PC-3 (cell line): ENCODE measurements at regions not wholly inside any gene's neighbourhood (a gene's known extent, or its start where the extent isn't known, plus 50 kb on each side); places are given as distances from the start of the nearest gene placed in this dataset.

Experiments
- ATAC-seq: fragments of 200-7000 bp; cut with Tn5 transposase; 2 replicates; pipeline ENCODE4 v1.9.1; 2020; ENCODE audit warnings: mild to moderate bottlenecking, moderate library complexity
- BruUV-seq: library from RNA; stranded (reverse); fragments of 400-500 nt; replicated peaks from 2 replicates; lab custom pipeline; 2021; lab: Mats Ljungman, UMichigan
- CTCF ChIA-PET: fragments of 300-600 bp; sonication (Branson Sonifier 250); formaldehyde crosslinking; loops from one replicate; lab custom pipeline; 2022; ENCODE audit warnings: antibody characterized with exemption; lab: Charles Lee
- POLR2A ChIA-PET: fragments of 300-600 bp; sonication (Branson Sonifier 250); formaldehyde crosslinking; loops from one replicate; lab custom pipeline; 2022; ENCODE audit warnings: antibody characterized with exemption; ENCODE audit not compliant: unreplicated experiment; lab: Charles Lee
- DNase-seq: peaks from one replicate; pipeline ENCODE4 v3.0.0-alpha.2; 2015
- H2AFZ ChIP-seq: fragments of 300-600 bp; sonication (generic); 2 replicates; pipeline ENCODE4 v1.6.0; 2016; ENCODE audit warnings: antibody characterized with exemption, low read length
- H3F3A ChIP-seq: fragments of 300-600 bp; sonication (generic); one replicate; pipeline ENCODE4 v1.6.0; 2017; ENCODE audit warnings: antibody characterized with exemption, low read length, control low read depth, mild to moderate bottlenecking; ENCODE audit not compliant: unreplicated experiment
- H3K27ac ChIP-seq: fragments of 300-600 bp; sonication (generic); 2 replicates; pipeline ENCODE4 v1.5.1; 2016; ENCODE audit warnings: mild to moderate bottlenecking, low read length
- H3K27me3 ChIP-seq: fragments of 300-600 bp; sonication (generic); 2 replicates; pipeline ENCODE4 v1.6.1; 2016; ENCODE audit warnings: low read length, mixed read lengths
- H3K36me3 ChIP-seq: fragments of 300-600 bp; sonication (generic); 2 replicates; pipeline ENCODE4 v1.6.1; 2016; ENCODE audit warnings: low read depth, mixed run types, low read length, mixed read lengths
- H3K4me1 ChIP-seq: fragments of 300-600 bp; sonication (generic); 2 replicates; pipeline ENCODE4 v1.5.1; 2016; ENCODE audit warnings: low read length; ENCODE audit not compliant: insufficient read depth
- H3K4me2 ChIP-seq: fragments of 300-600 bp; sonication (generic); 2 replicates; pipeline ENCODE4 v1.6.0; 2016; ENCODE audit warnings: low read length
- H3K4me3 ChIP-seq: fragments of 300-600 bp; sonication (generic); 2 replicates; pipeline ENCODE4 v1.5.1; 2016; ENCODE audit warnings: mild to moderate bottlenecking, low read length, mixed read lengths
- H3K79me2 ChIP-seq: fragments of 300-600 bp; sonication (generic); 2 replicates; pipeline ENCODE4 v1.6.1; 2017; ENCODE audit warnings: low read length, mixed read lengths
- H3K9ac ChIP-seq: fragments of 300-600 bp; sonication (generic); 2 replicates; pipeline ENCODE4 v1.6.0; 2016; ENCODE audit warnings: mild to moderate bottlenecking, low read length
- H3K9me2 ChIP-seq: fragments of 300-600 bp; sonication (generic); replicated peaks from 2 replicates; pipeline ENCODE4 v1.6.1; 2016; ENCODE audit warnings: mixed run types, low read length, mixed read lengths
- H3K9me3 ChIP-seq: fragments of 300-600 bp; sonication (generic); 2 replicates; pipeline ENCODE4 v1.6.1; 2016; ENCODE audit warnings: low read length, mixed read lengths
- H4K20me1 ChIP-seq: fragments of 300-600 bp; sonication (generic); 2 replicates; pipeline ENCODE4 v1.6.1; 2016; ENCODE audit warnings: low read length, mixed read lengths
- CTCF ChIP-seq: fragments of 300-600 bp; sonication (generic); conservative IDR thresholded peaks from 2 replicates; pipeline ENCODE4 v1.5.1; 2017; ENCODE audit warnings: antibody characterized with exemption, low read depth, mild to moderate bottlenecking, low read length
- EZH2 ChIP-seq: fragments of 300-600 bp; sonication (generic); IDR thresholded peaks from one replicate; pipeline ENCODE4 v1.6.1; 2017; ENCODE audit warnings: antibody characterized with exemption, mild to moderate bottlenecking, low read length; ENCODE audit not compliant: unreplicated experiment
- EZH2phosphoT487 ChIP-seq: fragments of 300-600 bp; sonication (generic); IDR thresholded peaks from 2 replicates; pipeline ENCODE4 v1.6.1; 2018; ENCODE audit warnings: mild to moderate bottlenecking, antibody characterized with exemption, low read length, borderline replicate concordance
- intact Hi-C: fragments of 100-400 bp; cut with micrococcal nuclease; formaldehyde crosslinking; loops from 2 replicates; pipeline ENCODE4 v1.9.0; 2023

- intact Hi-C loops = no loop called here
- ChIA-PET POLR2A (no interaction called here), CTCF (no interaction called here)
- Histone ChIP-seq H4K20me1 (no peaks in the 10 kb centered on the region), H3K27ac (no peak overlapping the region), H3K9me3 (no peaks in the 10 kb centered on the region), H3K4me2 (no peak overlapping the region), H3K27me3 (no peaks in the 10 kb centered on the region), H3K4me1 (no peaks in the 10 kb centered on the region), H3K36me3 (no peaks in the 10 kb centered on the region), H3K79me2 (no peaks in the 10 kb centered on the region), H3K9me2 (no peaks in the 10 kb centered on the region), H3K9ac (no peak overlapping the region), H3F3A (no peaks in the 10 kb centered on the region), H3K4me3 (no peak overlapping the region), H2AFZ (no peak overlapping the region)
- no peak for ATAC-seq
- BruUV-seq = no TSS peak
- DNase-seq = no peak
- no peak for TF ChIP-seq EZH2
- TF ChIP-seq EZH2phosphoT487 = no peak
Observed at GRCh38 chr3:64872345-64872744, 184.5 kb upstream of the ADAMTS9 start.

GRCh38 chr3:64871834-64872249 is 184.0 kb upstream of the ADAMTS9 start:
- DNase-seq (no peak), ATAC-seq (no peak)
- no TSS peak for BruUV-seq
- no peaks in the 10 kb centered on the region for H3K4me1 ChIP-seq
- no peaks in the 10 kb centered on the region for H3K27me3 ChIP-seq
- no peak overlapping the region for H3K4me3 ChIP-seq
- TF ChIP-seq CTCF (no peak), EZH2phosphoT487 (no peak), EZH2 (no peak)
- H3K9me3 ChIP-seq = no peaks in the 10 kb centered on the region
- H3K9ac ChIP-seq = no peak overlapping the region
- intact Hi-C loops = no loop called here
- CTCF ChIA-PET = no interaction called here
- H3F3A ChIP-seq = no peaks in the 10 kb centered on the region
- no peak overlapping the region for H3K27ac ChIP-seq
- no peaks in the 10 kb centered on the region for H3K79me2 ChIP-seq
- no peak overlapping the region for H3K4me2 ChIP-seq
- H4K20me1 ChIP-seq = no peaks in the 10 kb centered on the region
- POLR2A ChIA-PET = no interaction called here
- no peak overlapping the region for H2AFZ ChIP-seq
- no peaks in the 10 kb centered on the region for H3K36me3 ChIP-seq
- H3K9me2 ChIP-seq = no peaks in the 10 kb centered on the region

GRCh38 chr3:64870876-64871646 is 183.3 kb upstream of the ADAMTS9 start:
- Histone ChIP-seq H3K9me2 (no peaks in the 10 kb centered on the region), H3K4me3 (no peak overlapping the region), H3K79me2 (no peaks in the 10 kb centered on the region), H3K27me3 (no peaks in the 10 kb centered on the region), H3K4me1 (no peaks in the 10 kb centered on the region), H3F3A (no peaks in the 10 kb centered on the region), H3K9ac (no peak overlapping the region), H3K27ac (no peak overlapping the region), H4K20me1 (no peaks in the 10 kb centered on the region), H3K4me2 (no peak overlapping the region), H2AFZ (no peak overlapping the region), H3K9me3 (no peaks in the 10 kb centered on the region), H3K36me3 (no peaks in the 10 kb centered on the region)
- ChIA-PET POLR2A (no interaction called here), CTCF (no interaction called here)
- intact Hi-C loops = no loop called here
- TF ChIP-seq EZH2phosphoT487 (no peak), EZH2 (no peak), CTCF (no peak)
- DNase-seq (no peak), ATAC-seq (no peak)
- BruUV-seq = no TSS peak
